ENCODE measurements at regions not wholly inside any gene's neighbourhood (a gene's known extent, or its start where the extent isn't known, plus 50 kb on each side); places are given as distances from the start of the nearest gene placed in this dataset.

DNA sequence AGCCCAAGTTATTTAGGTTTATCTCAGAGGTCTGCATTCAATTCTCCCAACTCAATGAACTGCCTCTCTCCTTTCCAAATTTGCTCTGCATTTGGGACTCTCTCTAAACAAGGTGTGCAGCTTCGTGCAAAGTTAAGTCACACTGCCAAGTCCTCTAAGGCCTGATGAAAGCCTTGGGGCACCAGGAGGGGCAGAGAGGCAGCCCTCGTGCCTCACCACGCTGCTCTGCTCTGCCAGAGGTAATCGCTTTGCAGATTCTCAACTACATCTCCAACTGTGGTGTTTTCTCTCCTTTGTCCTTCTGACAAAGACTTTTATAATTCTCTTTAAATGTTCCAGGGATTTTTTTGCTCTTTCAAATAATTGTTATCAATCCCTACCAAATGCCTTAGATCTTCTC lies 283.0 kb downstream of the MEIS1 start:
- Mint-ChIP-seq H3K27ac (no peak overlapping the region), H3K27me3 (no peaks in the 10 kb centered on the region), H3K36me3 (ENCODE audit: low read depth) (no peaks in the 10 kb centered on the region), H3K4me1 (no peaks in the 10 kb centered on the region), H3K4me3 (no peak overlapping the region), H3K9me3 (peaks cover 5% of the 10 kb centered on the region)
- CTCF ChIA-PET, result no interaction called here
- POLR2A ChIA-PET, result no interaction called here
- DNase-seq, result no peak

DNA sequence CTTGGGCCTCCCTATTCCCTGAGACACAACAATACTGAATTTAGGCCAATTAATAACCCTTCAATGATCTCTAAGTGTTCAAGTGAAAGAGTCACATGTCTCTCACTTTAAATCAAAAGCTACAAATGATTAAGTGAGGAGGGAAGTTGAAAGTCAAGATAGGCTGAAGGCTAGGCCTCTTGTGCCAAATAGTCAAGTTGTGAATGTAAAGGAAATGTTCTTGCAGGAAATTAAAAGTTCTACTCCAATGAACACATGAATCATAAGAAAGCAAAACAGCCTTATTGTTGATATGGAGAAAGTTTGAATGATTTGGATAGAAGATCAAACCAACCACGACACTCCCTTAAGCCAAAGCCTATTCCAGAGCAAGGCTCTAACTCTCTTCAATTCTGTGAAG lies 286.9 kb downstream of the MEIS1 start:
- Mint-ChIP-seq H3K27me3 (no peaks in the 10 kb centered on the region), H3K9me3 (peaks cover 9% of the 10 kb centered on the region), H3K27ac (no peak overlapping the region), H3K4me3 (no peak overlapping the region), H3K36me3 (ENCODE audit: low read depth) (no peaks in the 10 kb centered on the region), H3K4me1 (no peaks in the 10 kb centered on the region)
- CTCF ChIA-PET, result no interaction called here
- DNase-seq, result no peak
- POLR2A ChIA-PET, result no interaction called here

DNA sequence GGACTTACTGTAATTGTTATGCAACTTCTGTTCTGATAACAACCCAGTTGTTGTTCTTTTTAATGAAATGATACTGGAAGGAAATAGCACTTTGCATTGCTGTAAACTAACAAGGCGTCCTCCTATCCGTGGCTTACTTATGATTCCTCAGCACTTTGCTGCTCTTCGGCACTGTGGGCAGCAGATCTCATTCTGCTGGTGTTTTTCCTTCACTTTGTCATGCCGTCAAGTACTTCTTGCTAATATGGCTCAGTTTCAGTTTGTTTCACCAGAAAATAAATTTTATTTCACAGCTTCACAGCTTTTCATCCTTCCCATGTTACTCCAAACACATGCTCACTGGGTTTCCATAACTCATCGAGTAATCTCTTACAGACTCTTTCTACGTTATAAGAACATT lies 289.3 kb downstream of the MEIS1 start:
- CTCF ChIA-PET, result no interaction called here
- POLR2A ChIA-PET, result no interaction called here
- Mint-ChIP-seq H3K27me3 (no peaks in the 10 kb centered on the region), H3K27ac (no peak overlapping the region), H3K4me1 (no peaks in the 10 kb centered on the region), H3K4me3 (no peak overlapping the region), H3K36me3 (ENCODE audit: low read depth) (no peaks in the 10 kb centered on the region), H3K9me3 (peaks cover 9% of the 10 kb centered on the region)
- DNase-seq, result no peak

DNA sequence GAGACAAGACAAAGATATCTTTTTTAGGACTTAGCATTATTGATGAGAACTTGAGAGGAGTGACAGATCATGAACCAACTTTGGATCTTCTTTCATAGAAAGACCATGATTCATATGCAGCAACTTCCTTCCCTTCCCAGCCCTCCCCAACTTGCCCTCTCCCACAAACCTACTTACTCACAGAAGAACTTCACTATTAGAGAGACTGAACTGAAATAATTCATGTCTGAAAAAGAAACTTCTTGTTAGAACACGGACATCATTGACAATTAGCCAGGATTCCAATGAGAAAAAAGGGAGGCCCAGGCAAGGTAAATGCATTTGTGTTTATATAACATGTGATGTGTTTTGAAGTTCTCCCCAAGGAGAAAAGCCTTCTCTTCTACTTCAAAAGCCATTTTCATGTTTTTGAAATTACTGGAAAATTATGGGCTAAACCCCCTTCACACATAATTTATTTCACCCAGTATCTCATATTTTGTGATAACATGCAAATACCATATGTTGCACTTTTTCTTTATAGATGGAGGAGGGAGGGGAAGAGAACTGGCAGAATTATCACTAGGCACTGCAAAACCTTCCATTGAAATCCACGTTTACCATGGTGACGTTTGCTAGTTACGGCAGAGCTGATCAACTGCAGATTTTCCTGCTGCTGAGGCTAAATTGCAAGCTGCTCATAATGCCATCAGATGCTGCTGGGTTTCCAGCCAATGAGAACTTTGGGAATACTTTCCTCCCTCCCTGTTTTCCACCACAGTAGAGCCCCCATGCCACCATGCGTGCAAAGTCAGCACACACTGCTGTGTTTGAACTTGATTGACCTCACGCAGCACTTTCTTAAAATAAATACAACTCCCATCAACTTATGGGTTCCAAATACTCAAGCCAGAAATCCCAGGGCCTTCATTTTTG lies 294.7 kb downstream of the MEIS1 start:
- CTCF ChIA-PET, result no interaction called here
- no peaks in the 10 kb centered on the region for H3K36me3 Mint-ChIP-seq (ENCODE audit: low read depth)
- DNase-seq, result no peak

DNA sequence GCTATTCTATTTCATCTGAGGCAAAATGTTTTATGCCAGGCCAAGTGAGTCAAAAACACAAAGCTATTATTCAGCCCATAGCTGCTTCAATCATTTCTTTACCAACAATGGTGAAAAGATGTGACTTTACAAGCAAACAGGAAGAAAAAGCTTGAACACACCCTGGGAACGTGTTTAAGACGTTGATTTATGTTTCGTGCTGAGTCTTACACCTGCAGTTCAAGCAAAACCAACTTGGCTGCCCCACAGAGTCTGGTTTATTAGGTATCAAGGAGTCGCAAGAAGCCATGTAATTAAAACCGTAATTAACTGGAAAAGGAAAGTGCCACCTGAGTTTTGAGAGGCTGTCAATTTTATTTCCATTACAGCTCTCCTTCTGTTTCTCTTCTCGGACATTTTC lies 295.5 kb downstream of the MEIS1 start:
- H3K9me3 Mint-ChIP-seq, result peaks cover 4% of the 10 kb centered on the region
- CTCF ChIA-PET, result no interaction called here
- no peaks in the 10 kb centered on the region for H3K4me1 Mint-ChIP-seq
- no peaks in the 10 kb centered on the region for H3K36me3 Mint-ChIP-seq (ENCODE audit: low read depth)
- POLR2A ChIA-PET, result no interaction called here
- no peaks in the 10 kb centered on the region for H3K27me3 Mint-ChIP-seq
- H3K27ac Mint-ChIP-seq, result no peak overlapping the region
- DNase-seq, result no peak
- H3K4me3 Mint-ChIP-seq, result no peak overlapping the region

More for the DNA sequence above, 294.7 kb downstream of the MEIS1 start:
- no peak overlapping the region for H3K27ac Mint-ChIP-seq
- no peak overlapping the region for H3K4me3 Mint-ChIP-seq
- POLR2A ChIA-PET, result no interaction called here
- H3K27me3 Mint-ChIP-seq, result no peaks in the 10 kb centered on the region
- peaks cover 4% of the 10 kb centered on the region for H3K9me3 Mint-ChIP-seq
- H3K4me1 Mint-ChIP-seq, result no peaks in the 10 kb centered on the region

DNA sequence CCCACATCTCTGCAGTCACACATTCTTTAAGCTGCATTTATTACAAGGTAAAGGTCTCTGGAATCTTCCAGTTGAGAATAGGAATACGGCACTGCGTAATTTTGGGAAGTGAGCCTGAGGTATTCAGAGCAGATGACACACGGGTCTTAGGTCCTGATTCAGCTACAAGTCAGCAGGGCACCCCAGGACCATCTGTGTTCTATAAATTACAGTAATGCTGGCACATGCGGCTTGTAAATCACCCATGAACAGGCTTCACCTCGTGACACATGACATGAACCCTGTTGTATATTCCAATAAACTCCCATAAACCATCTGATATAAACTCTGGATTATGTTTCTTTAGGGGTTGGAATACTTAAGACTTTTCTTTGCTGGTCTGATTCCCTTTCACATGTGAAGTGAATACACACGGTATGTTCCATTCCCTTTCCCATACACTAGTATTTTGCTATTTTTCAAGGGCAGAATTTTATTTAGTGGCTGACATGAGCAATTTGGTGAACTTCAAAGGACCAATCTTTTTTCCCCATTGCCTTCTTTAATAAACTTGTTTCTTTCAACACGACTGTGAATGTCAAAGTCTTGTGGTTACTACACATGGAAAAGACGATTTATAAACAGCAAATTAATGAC lies 298.6 kb downstream of the MEIS1 start:
- POLR2A ChIA-PET, result no interaction called here
- no peak for DNase-seq
- Mint-ChIP-seq H3K9me3 (no peaks in the 10 kb centered on the region), H3K27me3 (no peaks in the 10 kb centered on the region), H3K27ac (no peak overlapping the region), H3K36me3 (ENCODE audit: low read depth) (no peaks in the 10 kb centered on the region), H3K4me1 (no peaks in the 10 kb centered on the region), H3K4me3 (no peak overlapping the region)
- CTCF ChIA-PET, result no interaction called here

DNA sequence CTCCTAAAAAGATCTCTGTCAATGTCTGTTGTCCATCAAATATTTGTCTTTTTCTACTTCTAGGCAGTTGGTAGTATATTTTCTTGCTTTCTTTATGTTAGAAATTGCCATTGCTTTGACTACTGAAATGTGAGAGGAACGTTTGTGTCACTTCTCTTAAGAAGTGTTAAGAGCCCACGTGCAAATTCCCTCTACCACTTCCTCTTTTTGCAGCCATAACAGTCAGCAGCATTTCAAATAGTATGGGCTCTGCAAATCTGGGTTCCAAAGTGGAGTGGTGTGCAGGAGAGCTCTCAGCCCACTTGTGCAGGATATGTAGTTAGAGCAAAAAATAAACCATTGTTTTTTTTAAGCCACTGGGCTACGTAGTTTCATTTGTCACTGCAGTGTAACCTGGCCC lies 314.0 kb downstream of the MEIS1 start:
- no peaks in the 10 kb centered on the region for H3K4me1 Mint-ChIP-seq
- no peaks in the 10 kb centered on the region for H3K9me3 Mint-ChIP-seq
- no peak for DNase-seq
- POLR2A ChIA-PET, result no interaction called here
- CTCF ChIA-PET, result no interaction called here
- no peak overlapping the region for H3K27ac Mint-ChIP-seq
- no peak overlapping the region for H3K4me3 Mint-ChIP-seq
- no peaks in the 10 kb centered on the region for H3K36me3 Mint-ChIP-seq (ENCODE audit: low read depth)
- no peaks in the 10 kb centered on the region for H3K27me3 Mint-ChIP-seq

DNA sequence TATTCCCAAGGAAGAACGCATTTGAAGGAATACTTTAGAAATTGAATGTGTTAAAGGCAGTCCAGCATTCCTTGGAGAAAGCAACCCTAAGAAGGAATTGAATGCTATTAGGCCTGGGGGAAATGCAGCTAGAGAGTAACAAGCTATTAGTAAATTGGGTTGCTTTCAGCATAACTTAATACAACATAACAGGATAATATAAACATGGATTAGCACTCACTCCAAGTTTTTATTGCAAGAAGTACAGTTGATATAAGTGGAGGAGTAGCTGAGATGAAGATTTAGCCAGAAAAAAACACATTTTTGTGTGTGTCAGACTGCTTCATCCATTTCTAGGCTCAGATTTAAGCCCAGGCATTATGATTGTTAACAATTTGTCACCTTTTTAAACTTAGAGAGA lies 314.6 kb downstream of the MEIS1 start:
- no peaks in the 10 kb centered on the region for H3K4me1 Mint-ChIP-seq
- H3K27ac Mint-ChIP-seq, result no peak overlapping the region
- H3K9me3 Mint-ChIP-seq, result no peaks in the 10 kb centered on the region
- no peaks in the 10 kb centered on the region for H3K27me3 Mint-ChIP-seq
- ChIA-PET CTCF (no interaction called here), POLR2A (no interaction called here)
- H3K4me3 Mint-ChIP-seq, result no peak overlapping the region
- no peaks in the 10 kb centered on the region for H3K36me3 Mint-ChIP-seq (ENCODE audit: low read depth)
- no peak for DNase-seq

- H3K9me3 Mint-ChIP-seq, result no peaks in the 10 kb centered on the region
Observed at GRCh38 chr2:66753257-66753656, 318.3 kb downstream of the MEIS1 start.

DNA sequence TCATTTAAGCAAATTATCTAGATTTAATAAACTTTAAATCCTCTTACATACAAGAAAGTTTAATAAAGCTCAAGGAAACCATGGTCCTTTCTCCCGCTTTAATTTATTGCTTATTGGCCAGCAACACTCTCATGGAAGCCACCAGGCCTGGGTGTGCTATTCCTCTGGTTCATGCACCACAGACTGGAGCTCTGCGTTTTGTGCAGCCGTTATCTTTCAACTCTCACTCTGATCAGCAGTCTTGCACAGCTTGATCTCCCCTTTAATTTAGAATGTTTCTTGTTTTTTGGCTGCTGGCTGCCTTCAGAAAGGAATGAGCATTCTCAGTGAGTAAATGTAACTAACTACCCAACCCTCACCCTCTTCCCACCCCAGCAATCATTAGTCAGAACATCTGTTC lies 318.7 kb downstream of the MEIS1 start:
- H3K36me3 Mint-ChIP-seq (ENCODE audit: low read depth), result no peaks in the 10 kb centered on the region
- no peaks in the 10 kb centered on the region for H3K27me3 Mint-ChIP-seq

More at GRCh38 chr2:66753257-66753656, 318.3 kb downstream of the MEIS1 start:
- Mint-ChIP-seq H3K4me3 (no peak overlapping the region), H3K27me3 (no peaks in the 10 kb centered on the region), H3K27ac (no peak overlapping the region), H3K4me1 (no peaks in the 10 kb centered on the region), H3K36me3 (ENCODE audit: low read depth) (no peaks in the 10 kb centered on the region)
- POLR2A ChIA-PET, result no interaction called here
- CTCF ChIA-PET, result no interaction called here
- no peak for DNase-seq

DNA sequence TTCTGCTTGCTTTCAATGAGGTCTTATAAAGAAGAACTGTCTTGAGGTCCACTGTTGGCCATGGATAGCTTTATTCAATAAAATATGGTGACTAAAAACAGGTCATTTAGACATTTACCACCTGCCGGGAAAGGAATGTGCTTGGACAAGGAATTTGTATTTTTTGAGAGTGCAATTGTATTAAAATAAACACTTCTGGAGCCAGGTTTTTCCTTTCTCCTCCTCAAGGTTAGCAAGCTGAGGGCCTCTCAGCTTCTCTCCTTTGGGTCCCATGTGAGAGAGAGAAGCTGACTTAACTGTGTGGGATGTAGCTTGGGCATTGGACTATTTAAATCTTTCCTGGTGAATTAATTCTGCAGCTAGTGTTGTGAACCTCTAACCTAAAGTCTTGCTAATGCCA lies 321.0 kb downstream of the MEIS1 start:
- POLR2A ChIA-PET, result no interaction called here
- no peak overlapping the region for H3K4me3 Mint-ChIP-seq
- no peak overlapping the region for H3K27ac Mint-ChIP-seq
- H3K9me3 Mint-ChIP-seq, result no peaks in the 10 kb centered on the region
- DNase-seq, result no peak
- no peaks in the 10 kb centered on the region for H3K27me3 Mint-ChIP-seq
- CTCF ChIA-PET, result no interaction called here
- H3K36me3 Mint-ChIP-seq (ENCODE audit: low read depth), result no peaks in the 10 kb centered on the region
- no peaks in the 10 kb centered on the region for H3K4me1 Mint-ChIP-seq

More for the DNA sequence above, 318.7 kb downstream of the MEIS1 start:
- POLR2A ChIA-PET, result no interaction called here
- no peak for DNase-seq
- no peaks in the 10 kb centered on the region for H3K9me3 Mint-ChIP-seq
- H3K4me1 Mint-ChIP-seq, result no peaks in the 10 kb centered on the region
- H3K27ac Mint-ChIP-seq, result no peak overlapping the region
- no peak overlapping the region for H3K4me3 Mint-ChIP-seq
- CTCF ChIA-PET, result no interaction called here

- no peaks in the 10 kb centered on the region for H3K36me3 Mint-ChIP-seq (ENCODE audit: low read depth)
- H3K4me3 Mint-ChIP-seq, result no peak overlapping the region
- DNase-seq, result no peak
- no peaks in the 10 kb centered on the region for H3K9me3 Mint-ChIP-seq
- no peak overlapping the region for H3K27ac Mint-ChIP-seq
- no peaks in the 10 kb centered on the region for H3K27me3 Mint-ChIP-seq
- POLR2A ChIA-PET, result no interaction called here
- no peaks in the 10 kb centered on the region for H3K4me1 Mint-ChIP-seq
- CTCF ChIA-PET, result no interaction called here
Observed at GRCh38 chr2:66761826-66762225, 326.9 kb downstream of the MEIS1 start.

DNA sequence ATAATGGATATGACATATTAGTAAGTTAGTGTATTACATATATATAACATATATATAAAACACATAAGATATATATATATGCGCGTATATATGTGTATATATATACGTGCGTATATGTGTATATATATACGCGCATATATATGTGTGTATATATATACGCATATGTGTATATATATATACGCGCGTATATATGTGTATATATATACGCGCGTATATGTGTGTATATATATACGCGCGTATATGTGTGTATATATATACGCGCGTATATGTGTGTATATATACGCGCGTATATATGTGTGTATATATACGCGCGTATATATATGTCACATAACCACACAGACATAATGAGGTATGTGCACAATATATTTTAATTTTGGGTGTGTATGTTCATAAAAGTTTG lies 327.8 kb downstream of the MEIS1 start:
- Mint-ChIP-seq H3K9me3 (no peaks in the 10 kb centered on the region), H3K27ac (no peak overlapping the region)

GRCh38 chr2:66766582-66766981 lies 331.7 kb downstream of the MEIS1 start:
- Mint-ChIP-seq H3K27ac (no peak overlapping the region), H3K36me3 (ENCODE audit: low read depth) (no peaks in the 10 kb centered on the region), H3K27me3 (no peaks in the 10 kb centered on the region), H3K4me3 (no peak overlapping the region), H3K9me3 (no peaks in the 10 kb centered on the region), H3K4me1 (no peaks in the 10 kb centered on the region)
- ChIA-PET CTCF (no interaction called here), POLR2A (no interaction called here)
- no peak for DNase-seq

More for the DNA sequence above, 327.8 kb downstream of the MEIS1 start:
- POLR2A ChIA-PET, result no interaction called here
- no peaks in the 10 kb centered on the region for H3K36me3 Mint-ChIP-seq (ENCODE audit: low read depth)
- H3K4me3 Mint-ChIP-seq, result no peak overlapping the region
- no peaks in the 10 kb centered on the region for H3K27me3 Mint-ChIP-seq
- no peak for DNase-seq
- CTCF ChIA-PET, result no interaction called here
- no peaks in the 10 kb centered on the region for H3K4me1 Mint-ChIP-seq
